ENCODE measurements at regions not wholly inside any gene's neighbourhood (a gene's known extent, or its start where the extent isn't known, plus 50 kb on each side); places are given as distances from the start of the nearest gene placed in this dataset.

DNA sequence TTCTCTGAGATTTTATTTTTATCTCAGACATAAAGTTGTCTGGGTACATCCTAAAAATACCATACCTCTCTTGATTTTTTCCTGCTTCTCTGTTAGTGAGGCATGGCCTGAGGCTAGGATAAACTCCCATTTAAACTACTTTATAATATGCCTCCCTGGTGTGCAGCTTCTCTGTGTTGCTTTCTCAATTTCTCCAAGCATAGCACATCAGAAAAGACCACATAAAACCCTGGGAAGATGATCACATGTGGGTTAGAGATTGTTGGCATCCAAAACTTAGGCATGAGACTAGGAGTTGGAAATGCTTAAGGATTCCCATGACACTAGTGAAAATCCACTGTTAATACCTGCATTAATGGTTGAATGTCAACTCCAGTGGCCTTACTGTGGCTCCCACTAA is 254.6 kb downstream of the RND3 start:
- no peak for DNase-seq
- no peak overlapping the region for H3K4me2 ChIP-seq
- TF ChIP-seq EZH2 (IDR thresholded peaks at IDR 0.05; ENCODE audit: low read depth) = no peak
- TF ChIP-seq, protein P1, sequence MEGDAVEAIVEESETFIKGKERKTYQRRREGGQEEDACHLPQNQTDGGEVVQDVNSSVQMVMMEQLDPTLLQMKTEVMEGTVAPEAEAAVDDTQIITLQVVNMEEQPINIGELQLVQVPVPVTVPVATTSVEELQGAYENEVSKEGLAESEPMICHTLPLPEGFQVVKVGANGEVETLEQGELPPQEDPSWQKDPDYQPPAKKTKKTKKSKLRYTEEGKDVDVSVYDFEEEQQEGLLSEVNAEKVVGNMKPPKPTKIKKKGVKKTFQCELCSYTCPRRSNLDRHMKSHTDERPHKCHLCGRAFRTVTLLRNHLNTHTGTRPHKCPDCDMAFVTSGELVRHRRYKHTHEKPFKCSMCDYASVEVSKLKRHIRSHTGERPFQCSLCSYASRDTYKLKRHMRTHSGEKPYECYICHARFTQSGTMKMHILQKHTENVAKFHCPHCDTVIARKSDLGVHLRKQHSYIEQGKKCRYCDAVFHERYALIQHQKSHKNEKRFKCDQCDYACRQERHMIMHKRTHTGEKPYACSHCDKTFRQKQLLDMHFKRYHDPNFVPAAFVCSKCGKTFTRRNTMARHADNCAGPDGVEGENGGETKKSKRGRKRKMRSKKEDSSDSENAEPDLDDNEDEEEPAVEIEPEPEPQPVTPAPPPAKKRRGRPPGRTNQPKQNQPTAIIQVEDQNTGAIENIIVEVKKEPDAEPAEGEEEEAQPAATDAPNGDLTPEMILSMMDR (conservative IDR thresholded peaks at IDR 0.05) = no peak
- H3F3A ChIP-seq (ENCODE audit: insufficient read depth, low read depth) = no peaks in the 10 kb centered on the region
- intact Hi-C loops (cut with micrococcal nuclease; ENCODE audit: unreplicated experiment) = no loop called here
- no peaks in the 10 kb centered on the region for H3K27me3 ChIP-seq (ENCODE audit: insufficient read depth, low read depth)
- no peaks in the 10 kb centered on the region for H3K9me2 ChIP-seq (ENCODE audit: insufficient read depth)
- no peak overlapping the region for H3K27ac ChIP-seq
- no peaks in the 10 kb centered on the region for H4K20me1 ChIP-seq (ENCODE audit: insufficient read depth)
- H3K9me3 ChIP-seq (ENCODE audit: insufficient read depth, low read depth) = no peaks in the 10 kb centered on the region
- no peak overlapping the region for H2AFZ ChIP-seq
- BruUV-seq (replicated peaks) = no TSS peak
- H3K4me1 ChIP-seq (replicated peaks; ENCODE audit: insufficient read depth) = no peaks in the 10 kb centered on the region
- H3K4me3 ChIP-seq = no peak overlapping the region
- no peaks in the 10 kb centered on the region for H3K79me2 ChIP-seq (ENCODE audit: low read depth)
- H3K36me3 ChIP-seq (ENCODE audit: low read depth) = no peaks in the 10 kb centered on the region
- ChIA-PET CTCF (no interaction called here), POLR2A (ENCODE audit: unreplicated experiment) (interaction anchor here (0.7 kb wide), 1 partner anchor 1649 kb away, joined by 3 read pairs; no protein-coding TSS in a partner anchor)

DNA sequence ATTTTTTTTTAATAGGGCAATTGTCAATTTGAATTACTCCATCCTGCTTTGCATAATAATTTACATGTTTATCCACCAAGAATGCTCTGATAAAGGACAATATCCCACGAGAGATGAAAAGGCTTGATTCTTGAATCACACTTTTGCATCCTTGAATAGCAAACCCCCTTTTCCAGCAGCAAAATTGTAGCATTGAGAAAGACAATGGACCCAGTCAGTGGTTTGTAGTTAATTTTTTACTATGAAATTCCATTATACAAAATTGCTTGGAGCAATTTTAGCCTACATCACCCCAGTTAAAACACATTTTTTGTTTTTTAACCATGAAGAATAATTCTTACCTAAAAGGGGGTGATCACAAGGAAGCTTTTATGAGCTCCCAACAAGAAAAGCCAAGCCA is 255.1 kb downstream of the RND3 start:
- no TSS peak for BruUV-seq (replicated peaks)
- H3F3A ChIP-seq (ENCODE audit: insufficient read depth, low read depth) = no peaks in the 10 kb centered on the region
- ChIA-PET CTCF (no interaction called here), POLR2A (ENCODE audit: unreplicated experiment) (interaction anchor here (0.7 kb wide), 1 partner anchor 1649 kb away, joined by 3 read pairs; no protein-coding TSS in a partner anchor)
- H4K20me1 ChIP-seq (ENCODE audit: insufficient read depth) = no peaks in the 10 kb centered on the region
- intact Hi-C loops (cut with micrococcal nuclease; ENCODE audit: unreplicated experiment) = no loop called here
- H3K9me3 ChIP-seq (ENCODE audit: insufficient read depth, low read depth) = no peaks in the 10 kb centered on the region
- no peak overlapping the region for H3K4me3 ChIP-seq
- H3K9me2 ChIP-seq (ENCODE audit: insufficient read depth) = no peaks in the 10 kb centered on the region
- no peaks in the 10 kb centered on the region for H3K36me3 ChIP-seq (ENCODE audit: low read depth)
- no peak for DNase-seq
- H2AFZ ChIP-seq = no peak overlapping the region
- H3K27me3 ChIP-seq (ENCODE audit: insufficient read depth, low read depth) = no peaks in the 10 kb centered on the region
- no peaks in the 10 kb centered on the region for H3K79me2 ChIP-seq (ENCODE audit: low read depth)
- H3K4me1 ChIP-seq (replicated peaks; ENCODE audit: insufficient read depth) = no peaks in the 10 kb centered on the region
- no peak overlapping the region for H3K27ac ChIP-seq
- TF ChIP-seq, protein P1 (conservative IDR thresholded peaks at IDR 0.05) = no peak
- no peak overlapping the region for H3K4me2 ChIP-seq

DNA sequence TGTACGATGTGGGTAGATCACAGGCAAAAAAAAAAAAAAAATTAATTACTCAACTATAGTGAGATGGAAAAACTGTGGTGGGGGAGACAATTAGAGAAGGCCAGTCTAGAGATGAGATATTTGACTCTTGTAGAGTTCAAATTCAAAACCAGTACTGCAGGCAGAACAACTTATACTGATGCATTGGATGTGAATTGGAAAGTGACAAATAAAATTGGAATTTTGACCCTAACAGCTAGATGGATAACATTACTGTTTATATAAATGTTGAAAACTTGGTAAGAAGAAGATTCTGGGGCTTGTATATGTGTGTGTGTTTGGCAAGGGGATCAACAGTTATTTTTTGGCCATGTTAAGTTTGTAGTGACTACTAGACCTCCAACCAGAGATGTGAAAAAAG is 256.9 kb downstream of the RND3 start:
- Histone ChIP-seq H2AFZ (no peak overlapping the region), H3K79me2 (ENCODE audit: low read depth) (no peaks in the 10 kb centered on the region), H3K4me2 (no peak overlapping the region), H3F3A (ENCODE audit: insufficient read depth, low read depth) (no peaks in the 10 kb centered on the region), H3K9me3 (ENCODE audit: insufficient read depth, low read depth) (no peaks in the 10 kb centered on the region), H3K27me3 (ENCODE audit: insufficient read depth, low read depth) (no peaks in the 10 kb centered on the region), H4K20me1 (ENCODE audit: insufficient read depth) (no peaks in the 10 kb centered on the region), H3K27ac (no peak overlapping the region), H3K9me2 (ENCODE audit: insufficient read depth) (no peaks in the 10 kb centered on the region), H3K4me3 (no peak overlapping the region), H3K36me3 (ENCODE audit: low read depth) (no peaks in the 10 kb centered on the region), H3K4me1 (replicated peaks; ENCODE audit: insufficient read depth) (no peaks in the 10 kb centered on the region)
- ChIA-PET CTCF (no interaction called here), POLR2A (ENCODE audit: unreplicated experiment) (no interaction called here)
- intact Hi-C loops (cut with micrococcal nuclease; ENCODE audit: unreplicated experiment) = no loop called here
- DNase-seq = no peak
- BruUV-seq (replicated peaks) = no TSS peak
- TF ChIP-seq, protein P1 (conservative IDR thresholded peaks at IDR 0.05) = no peak
- no peak for TF ChIP-seq EZH2 (IDR thresholded peaks at IDR 0.05; ENCODE audit: low read depth)

All from PC-9 (cell line).